ENCODE measurements at regions not wholly inside any gene's neighbourhood (a gene's known extent, or its start where the extent isn't known, plus 50 kb on each side); places are given as distances from the start of the nearest gene placed in this dataset.
A peak's percentile ranks its signal among the peaks of the same experiment; 100 is the strongest.

- TF ChIP-seq CTCF (conservative IDR thresholded peaks at IDR 0.05) = no peak
- TF ChIP-seq EZH2 (IDR thresholded peaks at IDR 0.05; ENCODE audit: low read depth) = no peak
Measured at GRCh38 chr10:78507510-78508160, 474.0 kb downstream of the RPS24 start.

GRCh38 chr10:78508955-78509748 lies 475.5 kb downstream of the RPS24 start:
- H3K79me2 ChIP-seq (ENCODE audit: low read depth) = no peaks in the 10 kb centered on the region
- DNase-seq = peak in 1 of 2 experiments; percentile 15
- no peak overlapping the region for H3K4me2 ChIP-seq
- H3K4me3 ChIP-seq = no peak overlapping the region
- intact Hi-C loops (cut with micrococcal nuclease; ENCODE audit: unreplicated experiment) = no loop called here
- H3K27ac ChIP-seq = no peak overlapping the region
- no TSS peak for BruUV-seq (replicated peaks)
- no peaks in the 10 kb centered on the region for H3F3A ChIP-seq (ENCODE audit: insufficient read depth, low read depth)
- POLR2A ChIA-PET (ENCODE audit: unreplicated experiment) = no interaction called here
- H4K20me1 ChIP-seq (ENCODE audit: insufficient read depth) = no peaks in the 10 kb centered on the region
- no peaks in the 10 kb centered on the region for H3K36me3 ChIP-seq (ENCODE audit: low read depth)
- no peaks in the 10 kb centered on the region for H3K9me2 ChIP-seq (ENCODE audit: insufficient read depth)
- 0 out of 2 replicates have a peak, but pooled peaks cover 5% of the 10 kb centered on the region for H3K27me3 ChIP-seq (ENCODE audit: insufficient read depth, low read depth)
- CTCF ChIA-PET = no interaction called here
- H3K9me3 ChIP-seq (ENCODE audit: insufficient read depth, low read depth) = no peaks in the 10 kb centered on the region
- TF ChIP-seq EZH2 (IDR thresholded peaks at IDR 0.05; ENCODE audit: low read depth) = no peak
- no peaks in the 10 kb centered on the region for H3K4me1 ChIP-seq (replicated peaks; ENCODE audit: insufficient read depth)
- no peak overlapping the region for H2AFZ ChIP-seq

More at GRCh38 chr10:78507510-78508160, 474.0 kb downstream of the RPS24 start:
- Histone ChIP-seq H2AFZ (no peak overlapping the region), H4K20me1 (ENCODE audit: insufficient read depth) (no peaks in the 10 kb centered on the region), H3F3A (ENCODE audit: insufficient read depth, low read depth) (no peaks in the 10 kb centered on the region), H3K27me3 (ENCODE audit: insufficient read depth, low read depth) (0 out of 2 replicates have a peak, but pooled peaks cover 5% of the 10 kb centered on the region), H3K9me2 (ENCODE audit: insufficient read depth) (no peaks in the 10 kb centered on the region), H3K4me2 (no peak overlapping the region), H3K9me3 (ENCODE audit: insufficient read depth, low read depth) (no peaks in the 10 kb centered on the region), H3K36me3 (ENCODE audit: low read depth) (no peaks in the 10 kb centered on the region), H3K4me1 (replicated peaks; ENCODE audit: insufficient read depth) (no peaks in the 10 kb centered on the region), H3K79me2 (ENCODE audit: low read depth) (no peaks in the 10 kb centered on the region), H3K4me3 (no peak overlapping the region), H3K27ac (no peak overlapping the region)
- POLR2A ChIA-PET (ENCODE audit: unreplicated experiment) = no interaction called here
- no TSS peak for BruUV-seq (replicated peaks)
- CTCF ChIA-PET = no interaction called here
- DNase-seq = no peak
- intact Hi-C loops (cut with micrococcal nuclease; ENCODE audit: unreplicated experiment) = no loop called here

GRCh38 chr10:78510566-78511323 lies 477.1 kb downstream of the RPS24 start:
- TF ChIP-seq EZH2 (IDR thresholded peaks at IDR 0.05; ENCODE audit: low read depth) (no peak), CTCF (conservative IDR thresholded peaks at IDR 0.05) (no peak)
- intact Hi-C loops (cut with micrococcal nuclease; ENCODE audit: unreplicated experiment) = no loop called here
- CTCF ChIA-PET = interaction anchor here (0.6 to 0.7 kb wide), 2 partner anchors 254 to 462 kb away, joined by 3 to 10 read pairs; no protein-coding TSS in a partner anchor

More at GRCh38 chr10:78510566-78511323, 477.1 kb downstream of the RPS24 start:
- Histone ChIP-seq H3K36me3 (ENCODE audit: low read depth) (no peaks in the 10 kb centered on the region), H3K27me3 (ENCODE audit: insufficient read depth, low read depth) (0 out of 2 replicates have a peak, but pooled peaks cover 5% of the 10 kb centered on the region), H3F3A (ENCODE audit: insufficient read depth, low read depth) (no peaks in the 10 kb centered on the region), H4K20me1 (ENCODE audit: insufficient read depth) (no peaks in the 10 kb centered on the region), H3K4me2 (no peak overlapping the region), H3K4me3 (no peak overlapping the region), H2AFZ (no peak overlapping the region), H3K27ac (no peak overlapping the region), H3K9me3 (ENCODE audit: insufficient read depth, low read depth) (no peaks in the 10 kb centered on the region), H3K9me2 (ENCODE audit: insufficient read depth) (no peaks in the 10 kb centered on the region), H3K79me2 (ENCODE audit: low read depth) (no peaks in the 10 kb centered on the region), H3K4me1 (replicated peaks; ENCODE audit: insufficient read depth) (no peaks in the 10 kb centered on the region)
- peak in 1 of 2 experiments; percentile 26 for DNase-seq
- no TSS peak for BruUV-seq (replicated peaks)
- POLR2A ChIA-PET (ENCODE audit: unreplicated experiment) = no interaction called here

Data from PC-9 (cell line).